HPDE6-E6E7 (cell line): ENCODE measurements at regions not wholly inside any gene's neighbourhood (a gene's known extent, or its start where the extent isn't known, plus 50 kb on each side); places are given as distances from the start of the nearest gene placed in this dataset.
A peak's percentile ranks its signal among the peaks of the same experiment; 100 is the strongest.

Source experiments
- DNase-seq: peaks from one replicate; pipeline ENCODE4 v3.0.0; 2011; ENCODE audit warnings: missing footprints; ENCODE audit errors: extremely low spot score

- DNase-seq: no peak
These were observed 157.2 kb upstream of the NOCT start for GRCh38 chr4:138858419-138858818.

GRCh38 chr4:138857416-138857815 lies 158.2 kb upstream of the NOCT start:
- DNase-seq: no peak

GRCh38 chr4:138852681-138853080 lies 162.9 kb upstream of the NOCT start:
- no peak for DNase-seq

- peak; percentile 46 for DNase-seq
These were observed 163.9 kb upstream of the NOCT start for GRCh38 chr4:138851391-138852335.

GRCh38 chr4:138845664-138846063 lies 169.9 kb upstream of the NOCT start:
- DNase-seq: no peak

- no peak for DNase-seq
These were observed 170.5 kb upstream of the NOCT start for GRCh38 chr4:138845054-138845453.

GRCh38 chr4:138843616-138844015 lies 172.0 kb upstream of the NOCT start:
- peak; percentile 50 for DNase-seq

GRCh38 chr4:138841343-138841742 lies 174.2 kb upstream of the NOCT start:
- no peak for DNase-seq

GRCh38 chr4:138838251-138838650 lies 177.3 kb upstream of the NOCT start:
- no peak for DNase-seq

GRCh38 chr4:138835832-138836533 lies 179.6 kb upstream of the NOCT start:
- DNase-seq: peak; percentile 38

- DNase-seq: no peak
These were observed 181.6 kb upstream of the NOCT start for GRCh38 chr4:138833974-138834373.

GRCh38 chr4:138832563-138832962 lies 183.0 kb upstream of the NOCT start:
- DNase-seq: no peak

- DNase-seq: no peak
These were observed 183.6 kb upstream of the NOCT start for GRCh38 chr4:138831948-138832347.

GRCh38 chr4:138828926-138829325 lies 186.7 kb upstream of the NOCT start:
- no peak for DNase-seq

GRCh38 chr4:138826754-138827153 lies 188.8 kb upstream of the NOCT start:
- DNase-seq: no peak

GRCh38 chr4:138826322-138826721 lies 189.3 kb upstream of the NOCT start:
- DNase-seq: no peak

GRCh38 chr4:138821331-138821730 lies 194.2 kb upstream of the NOCT start:
- no peak for DNase-seq

GRCh38 chr4:138816875-138817274 lies 198.7 kb upstream of the NOCT start:
- no peak for DNase-seq

GRCh38 chr4:138815811-138816210 lies 199.8 kb upstream of the NOCT start:
- no peak for DNase-seq

- DNase-seq: no peak
These were observed 209.8 kb upstream of the NOCT start for GRCh38 chr4:138805736-138806135.

GRCh38 chr4:138804711-138805110 lies 210.9 kb upstream of the NOCT start:
- DNase-seq: no peak

GRCh38 chr4:138803051-138803450 lies 212.5 kb upstream of the NOCT start:
- no peak for DNase-seq

- no peak for DNase-seq
These were observed 213.1 kb upstream of the NOCT start for GRCh38 chr4:138802499-138802898.
